ENCODE measurements at regions not wholly inside any gene's neighbourhood (a gene's known extent, or its start where the extent isn't known, plus 50 kb on each side); places are given as distances from the start of the nearest gene placed in this dataset.

- no peak for DNase-seq
- no peak for ATAC-seq
- no peak overlapping the region for H3K27ac Mint-ChIP-seq
- no peaks in the 10 kb centered on the region for H3K4me1 Mint-ChIP-seq (ENCODE audit: low read depth)
- H3K36me3 Mint-ChIP-seq (ENCODE audit: low read depth) = no peaks in the 10 kb centered on the region
- no peaks in the 10 kb centered on the region for H3K9me3 Mint-ChIP-seq (ENCODE audit: insufficient read depth)
- no peaks in the 10 kb centered on the region for H3K27me3 Mint-ChIP-seq (ENCODE audit: low read depth)
- H3K4me3 Mint-ChIP-seq = no peak overlapping the region
- CTCF ChIA-PET = no interaction called here
- POLR2A ChIA-PET = no interaction called here
Observed at GRCh38 chr7:41336981-41337380, 365.9 kb downstream of the INHBA start.

- Mint-ChIP-seq H3K27ac (no peak overlapping the region), H3K36me3 (ENCODE audit: low read depth) (no peaks in the 10 kb centered on the region), H3K27me3 (ENCODE audit: low read depth) (no peaks in the 10 kb centered on the region), H3K9me3 (ENCODE audit: insufficient read depth) (no peaks in the 10 kb centered on the region), H3K4me3 (no peak overlapping the region), H3K4me1 (ENCODE audit: low read depth) (no peaks in the 10 kb centered on the region)
- CTCF ChIA-PET = no interaction called here
- POLR2A ChIA-PET = no interaction called here
- ATAC-seq (no peak), DNase-seq (no peak)
Observed at GRCh38 chr7:41336455-41336952, 366.4 kb downstream of the INHBA start.

GRCh38 chr7:41334071-41334862 lies 368.6 kb downstream of the INHBA start:
- ATAC-seq (no peak), DNase-seq (no peak)
- CTCF ChIA-PET = no interaction called here
- POLR2A ChIA-PET = no interaction called here
- no peak overlapping the region for H3K27ac Mint-ChIP-seq
- no peaks in the 10 kb centered on the region for H3K4me1 Mint-ChIP-seq (ENCODE audit: low read depth)
- no peaks in the 10 kb centered on the region for H3K9me3 Mint-ChIP-seq (ENCODE audit: insufficient read depth)
- H3K27me3 Mint-ChIP-seq (ENCODE audit: low read depth) = no peaks in the 10 kb centered on the region
- H3K4me3 Mint-ChIP-seq = no peak overlapping the region
- H3K36me3 Mint-ChIP-seq (ENCODE audit: low read depth) = no peaks in the 10 kb centered on the region

- Mint-ChIP-seq H3K9me3 (ENCODE audit: insufficient read depth) (no peaks in the 10 kb centered on the region), H3K36me3 (ENCODE audit: low read depth) (no peaks in the 10 kb centered on the region), H3K4me3 (no peak overlapping the region), H3K27me3 (ENCODE audit: low read depth) (no peaks in the 10 kb centered on the region), H3K27ac (no peak overlapping the region), H3K4me1 (ENCODE audit: low read depth) (no peaks in the 10 kb centered on the region)
- CTCF ChIA-PET = no interaction called here
- no peak for DNase-seq
- ATAC-seq = no peak
- POLR2A ChIA-PET = no interaction called here
Observed at GRCh38 chr7:41333511-41333910, 369.4 kb downstream of the INHBA start.

- ChIA-PET POLR2A (no interaction called here), CTCF (no interaction called here)
- Mint-ChIP-seq H3K4me1 (ENCODE audit: low read depth) (no peaks in the 10 kb centered on the region), H3K27me3 (ENCODE audit: low read depth) (no peaks in the 10 kb centered on the region), H3K36me3 (ENCODE audit: low read depth) (no peaks in the 10 kb centered on the region), H3K27ac (no peak overlapping the region), H3K9me3 (ENCODE audit: insufficient read depth) (no peaks in the 10 kb centered on the region), H3K4me3 (no peak overlapping the region)
- ATAC-seq (no peak), DNase-seq (no peak)
Observed at GRCh38 chr7:41331194-41331593, 371.7 kb downstream of the INHBA start.

- H3K27me3 Mint-ChIP-seq (ENCODE audit: low read depth) = no peaks in the 10 kb centered on the region
- H3K36me3 Mint-ChIP-seq (ENCODE audit: low read depth) = no peaks in the 10 kb centered on the region
- POLR2A ChIA-PET = no interaction called here
- no peak for DNase-seq
- H3K4me3 Mint-ChIP-seq = no peak overlapping the region
- no peaks in the 10 kb centered on the region for H3K4me1 Mint-ChIP-seq (ENCODE audit: low read depth)
- CTCF ChIA-PET = no interaction called here
- no peak overlapping the region for H3K27ac Mint-ChIP-seq
- ATAC-seq = no peak
- no peaks in the 10 kb centered on the region for H3K9me3 Mint-ChIP-seq (ENCODE audit: insufficient read depth)
Observed at GRCh38 chr7:41328544-41328943, 374.3 kb downstream of the INHBA start.

- no peak overlapping the region for H3K4me3 Mint-ChIP-seq
- ATAC-seq = no peak
- POLR2A ChIA-PET = no interaction called here
Observed at GRCh38 chr7:41328131-41328530, 374.8 kb downstream of the INHBA start.

GRCh38 chr7:41326616-41327015 lies 376.3 kb downstream of the INHBA start:
- Mint-ChIP-seq H3K27ac (no peak overlapping the region), H3K4me1 (ENCODE audit: low read depth) (no peaks in the 10 kb centered on the region), H3K9me3 (ENCODE audit: insufficient read depth) (no peaks in the 10 kb centered on the region), H3K4me3 (no peak overlapping the region), H3K27me3 (ENCODE audit: low read depth) (no peaks in the 10 kb centered on the region), H3K36me3 (ENCODE audit: low read depth) (no peaks in the 10 kb centered on the region)
- ATAC-seq = no peak
- no peak for DNase-seq
- ChIA-PET CTCF (no interaction called here), POLR2A (no interaction called here)

More at GRCh38 chr7:41328131-41328530, 374.8 kb downstream of the INHBA start:
- no peaks in the 10 kb centered on the region for H3K9me3 Mint-ChIP-seq (ENCODE audit: insufficient read depth)
- no peaks in the 10 kb centered on the region for H3K4me1 Mint-ChIP-seq (ENCODE audit: low read depth)
- H3K36me3 Mint-ChIP-seq (ENCODE audit: low read depth) = no peaks in the 10 kb centered on the region
- CTCF ChIA-PET = no interaction called here
- no peak for DNase-seq
- H3K27me3 Mint-ChIP-seq (ENCODE audit: low read depth) = no peaks in the 10 kb centered on the region
- H3K27ac Mint-ChIP-seq = no peak overlapping the region

- no peaks in the 10 kb centered on the region for H3K36me3 Mint-ChIP-seq (ENCODE audit: low read depth)
- no peaks in the 10 kb centered on the region for H3K9me3 Mint-ChIP-seq (ENCODE audit: insufficient read depth)
- H3K4me3 Mint-ChIP-seq = no peak overlapping the region
- no peaks in the 10 kb centered on the region for H3K4me1 Mint-ChIP-seq (ENCODE audit: low read depth)
- DNase-seq (no peak), ATAC-seq (no peak)
- ChIA-PET CTCF (no interaction called here), POLR2A (no interaction called here)
- H3K27me3 Mint-ChIP-seq (ENCODE audit: low read depth) = no peaks in the 10 kb centered on the region
- H3K27ac Mint-ChIP-seq = no peak overlapping the region
Observed at GRCh38 chr7:41323806-41324205, 379.1 kb downstream of the INHBA start.

- POLR2A ChIA-PET = no interaction called here
- Mint-ChIP-seq H3K36me3 (ENCODE audit: low read depth) (no peaks in the 10 kb centered on the region), H3K9me3 (ENCODE audit: insufficient read depth) (no peaks in the 10 kb centered on the region), H3K27ac (no peak overlapping the region), H3K27me3 (ENCODE audit: low read depth) (no peaks in the 10 kb centered on the region), H3K4me1 (ENCODE audit: low read depth) (no peaks in the 10 kb centered on the region), H3K4me3 (no peak overlapping the region)
- CTCF ChIA-PET = no interaction called here
- DNase-seq (no peak), ATAC-seq (no peak)
Observed at GRCh38 chr7:41319581-41319980, 383.3 kb downstream of the INHBA start.

- Mint-ChIP-seq H3K36me3 (ENCODE audit: low read depth) (no peaks in the 10 kb centered on the region), H3K27me3 (ENCODE audit: low read depth) (no peaks in the 10 kb centered on the region), H3K9me3 (ENCODE audit: insufficient read depth) (no peaks in the 10 kb centered on the region), H3K4me3 (no peak overlapping the region), H3K4me1 (ENCODE audit: low read depth) (no peaks in the 10 kb centered on the region), H3K27ac (no peak overlapping the region)
- DNase-seq (no peak), ATAC-seq (no peak)
- ChIA-PET POLR2A (no interaction called here), CTCF (no interaction called here)
Observed at GRCh38 chr7:41316410-41316809, 386.5 kb downstream of the INHBA start.

- H3K4me3 Mint-ChIP-seq = no peak overlapping the region
- H3K4me1 Mint-ChIP-seq (ENCODE audit: low read depth) = no peaks in the 10 kb centered on the region
- no peak overlapping the region for H3K27ac Mint-ChIP-seq
- no peaks in the 10 kb centered on the region for H3K27me3 Mint-ChIP-seq (ENCODE audit: low read depth)
- POLR2A ChIA-PET = no interaction called here
- no peak for ATAC-seq
- CTCF ChIA-PET = no interaction called here
- no peaks in the 10 kb centered on the region for H3K36me3 Mint-ChIP-seq (ENCODE audit: low read depth)
- no peak for DNase-seq
- H3K9me3 Mint-ChIP-seq (ENCODE audit: insufficient read depth) = no peaks in the 10 kb centered on the region
Observed at GRCh38 chr7:41315764-41316163, 387.1 kb downstream of the INHBA start.

GRCh38 chr7:41313171-41313570 lies 389.7 kb downstream of the INHBA start:
- no peaks in the 10 kb centered on the region for H3K27me3 Mint-ChIP-seq (ENCODE audit: low read depth)
- CTCF ChIA-PET = no interaction called here

More at GRCh38 chr7:41313171-41313570, 389.7 kb downstream of the INHBA start:
- Mint-ChIP-seq H3K4me1 (ENCODE audit: low read depth) (no peaks in the 10 kb centered on the region), H3K4me3 (no peak overlapping the region), H3K9me3 (ENCODE audit: insufficient read depth) (no peaks in the 10 kb centered on the region), H3K36me3 (ENCODE audit: low read depth) (no peaks in the 10 kb centered on the region), H3K27ac (no peak overlapping the region)
- DNase-seq (no peak), ATAC-seq (no peak)
- POLR2A ChIA-PET = no interaction called here
